Transverse colon (tissue), 4 donors: ENCODE measurements at regions not wholly inside any gene's neighbourhood (a gene's known extent, or its start where the extent isn't known, plus 50 kb on each side); places are given as distances from the start of the nearest gene placed in this dataset.
"Not testable (repeated sequence)": the region's sequence is repeated elsewhere in the genome, so short reads cannot be mapped to it uniquely, and the experiment has no call there.

Experiments
- DNase-seq: peaks from one replicate; pipeline ENCODE4 v3.0.0-alpha.2; 2019
- H3K27ac ChIP-seq, 4 donors: fragments of 200-600 bp; sonication (generic); 2 replicates each; pipeline ENCODE4 v1.5.1; 2016 to 2018; ENCODE audit warnings: inconsistent platforms in 4 of 4
- H3K27me3 ChIP-seq: fragments of 200-600 bp; sonication (generic); 2 replicates; pipeline ENCODE4 v1.5.1; 2017; ENCODE audit warnings: inconsistent platforms
- H3K36me3 ChIP-seq, 4 donors: fragments of 200-600 bp; sonication (generic); 2 replicates each; pipeline ENCODE4 v1.5.1; 2017 to 2019; ENCODE audit warnings: inconsistent platforms in 4 of 4
- H3K4me1 ChIP-seq, 4 donors: fragments of 200-600 bp; sonication (generic); 2 replicates each; pipeline ENCODE4 v1.5.1; 2017 to 2020; ENCODE audit warnings: inconsistent platforms in 4 of 4
- H3K4me3 ChIP-seq, 4 donors: fragments of 200-600 bp; sonication (generic); 1 replicate in 1 of 4; 2 replicates in 3 of 4; pipeline versions ENCODE4 v1.5.1 to v1.6.1; 2017 to 2019; ENCODE audit warnings: inconsistent platforms in 4 of 4
- H3K9me3 ChIP-seq, 2 donors: fragments of 200-600 bp; sonication (generic); 2 replicates each; pipeline ENCODE4 v1.5.1; 2017 to 2019; ENCODE audit warnings: inconsistent platforms in 2 of 2
- EP300 ChIP-seq: sonication (generic); formaldehyde crosslinking; IDR thresholded peaks from one replicate; pipeline ENCODE4 v1.6.1; 2017; ENCODE audit warnings: antibody characterized with exemption, low read depth
- POLR2A ChIP-seq: fragments of 450-650 bp; IDR thresholded peaks from one replicate; pipeline ENCODE4 v1.6.1; 2016; ENCODE audit warnings: antibody characterized with exemption, mild to moderate bottlenecking, moderate library complexity
- POLR2AphosphoS5 ChIP-seq, 3 donors: sonication (generic); formaldehyde crosslinking; IDR thresholded peaks; one replicate each; pipeline ENCODE4 v1.6.1; 2016; ENCODE audit warnings: antibody characterized with exemption in 3 of 3
- WGBS, 2 donors: methylation state at CpG; one replicate each; pipeline ENCODE4 v1.1.5; 2018; ENCODE audit warnings: low coverage in 1 of 2; 5-methylcytosine and 5-hydroxymethylcytosine counted together
- in situ Hi-C, 4 donors: fragments of 200-750 bp; cut with MboI; loops; one replicate each; pipeline versions ENCODE4 v1.15.0 to v1.15.1; 2017; ENCODE audit warnings: low sequenced_read_pairs in 3 of 4, low pct_ligation_motif_present in 1 of 4, low pct_unique_long_range_greater_than_20kb in 1 of 4
- intact Hi-C: fragments of 100-400 bp; cut with DNase I; formaldehyde crosslinking; loops from one replicate; pipeline ENCODE4 v1.15.1; 2023; ENCODE audit warnings: low total_unique reads
- TF ChIP-seq, protein P1 (sequence below), 5 experiments: fragments of 200-600 bp in 3 of 5; fragments of 450-650 bp in 2 of 5; sonication (generic) in 3 of 5; IDR thresholded peaks; 1 replicate in 2 of 5; 2 replicates in 3 of 5; pipeline ENCODE4 v1.5.1; 2016 to 2017; ENCODE audit warnings: antibody characterized with exemption in 5 of 5, inconsistent platforms in 3 of 5, mild to moderate bottlenecking in 2 of 5, moderate library complexity in 1 of 5

- H3K4me1 ChIP-seq, in situ Hi-C loops, H3K27me3 ChIP-seq, H3K27ac ChIP-seq, DNase-seq, H3K9me3 ChIP-seq, H3K36me3 ChIP-seq, intact Hi-C loops, H3K4me3 ChIP-seq: not testable (repeated sequence)
- 95% methylated on average over 33 of the region's 54 CpGs; no CpG with 5 or more reads in 1 of the 2 donors for WGBS, 2 donors
Observed at GRCh38 chr5:102154791-102155605, 141.1 kb downstream of the SLCO4C1 start.

DNA sequence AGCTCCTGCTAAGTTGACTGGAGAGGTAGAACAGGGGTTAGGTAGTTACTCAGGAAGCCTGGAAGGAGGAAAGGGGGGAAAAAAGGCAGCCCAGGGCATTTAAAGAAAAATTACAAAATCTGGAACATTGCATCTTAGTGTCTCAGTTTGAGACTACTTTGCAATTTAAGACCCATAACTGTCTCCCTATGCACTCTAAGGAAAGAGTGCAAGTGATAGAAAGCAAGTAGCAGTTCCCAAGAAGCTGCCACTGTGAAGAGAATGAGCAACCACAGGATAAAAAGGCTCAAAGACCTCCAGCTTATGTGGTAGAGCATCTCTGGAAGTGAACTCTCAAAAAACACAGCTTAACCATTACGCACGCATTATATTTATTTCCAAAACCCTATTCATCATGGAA lies 141.8 kb downstream of the SLCO4C1 start:
- intact Hi-C loops = no loop called here
- Histone ChIP-seq H3K27me3 (no peaks in the 10 kb centered on the region), H3K4me1 (peaks cover 0 to 9% (median 4%) of the 10 kb centered on the region in 4 donors), H3K36me3 (no peaks in the 10 kb centered on the region), H3K4me3 (no peak overlapping the region), H3K27ac (no peak overlapping the region), H3K9me3 (no peaks in the 10 kb centered on the region)
- no peak for TF ChIP-seq POLR2AphosphoS5 (IDR thresholded peaks at IDR 0.05)
- no peak for TF ChIP-seq EP300
- TF ChIP-seq POLR2A = no peak
- TF ChIP-seq, protein P1, sequence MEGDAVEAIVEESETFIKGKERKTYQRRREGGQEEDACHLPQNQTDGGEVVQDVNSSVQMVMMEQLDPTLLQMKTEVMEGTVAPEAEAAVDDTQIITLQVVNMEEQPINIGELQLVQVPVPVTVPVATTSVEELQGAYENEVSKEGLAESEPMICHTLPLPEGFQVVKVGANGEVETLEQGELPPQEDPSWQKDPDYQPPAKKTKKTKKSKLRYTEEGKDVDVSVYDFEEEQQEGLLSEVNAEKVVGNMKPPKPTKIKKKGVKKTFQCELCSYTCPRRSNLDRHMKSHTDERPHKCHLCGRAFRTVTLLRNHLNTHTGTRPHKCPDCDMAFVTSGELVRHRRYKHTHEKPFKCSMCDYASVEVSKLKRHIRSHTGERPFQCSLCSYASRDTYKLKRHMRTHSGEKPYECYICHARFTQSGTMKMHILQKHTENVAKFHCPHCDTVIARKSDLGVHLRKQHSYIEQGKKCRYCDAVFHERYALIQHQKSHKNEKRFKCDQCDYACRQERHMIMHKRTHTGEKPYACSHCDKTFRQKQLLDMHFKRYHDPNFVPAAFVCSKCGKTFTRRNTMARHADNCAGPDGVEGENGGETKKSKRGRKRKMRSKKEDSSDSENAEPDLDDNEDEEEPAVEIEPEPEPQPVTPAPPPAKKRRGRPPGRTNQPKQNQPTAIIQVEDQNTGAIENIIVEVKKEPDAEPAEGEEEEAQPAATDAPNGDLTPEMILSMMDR (IDR thresholded peaks at IDR 0.05) = no peak
- WGBS, 2 donors = 93 to 100% methylated on average over 2 of the region's 2 CpGs
- DNase-seq = no peak
- in situ Hi-C loops = no loop called here

GRCh38 chr5:102153003-102153759 lies 142.9 kb downstream of the SLCO4C1 start:
- DNase-seq = no peak
- Histone ChIP-seq H3K36me3 (no peaks in the 10 kb centered on the region), H3K4me3 (no peak overlapping the region), H3K27ac (peak overlapping the region in 3 of 4 donors; percentile 17 to 57 (median 41)), H3K4me1 (peaks cover 0 to 9% (median 4%) of the 10 kb centered on the region in 4 donors), H3K27me3 (no peaks in the 10 kb centered on the region), H3K9me3 (no peaks in the 10 kb centered on the region)
- in situ Hi-C loops = no loop called here
- TF ChIP-seq POLR2A = no peak
- TF ChIP-seq, protein P1 (IDR thresholded peaks at IDR 0.05) = peak; percentile 26 to 44 (median 43)
- TF ChIP-seq POLR2AphosphoS5 (IDR thresholded peaks at IDR 0.05) = no peak
- no peak for TF ChIP-seq EP300
- 28 to 35% methylated on average over 5 of the region's 5 CpGs for WGBS, 2 donors
- intact Hi-C loops = no loop called here

DNA sequence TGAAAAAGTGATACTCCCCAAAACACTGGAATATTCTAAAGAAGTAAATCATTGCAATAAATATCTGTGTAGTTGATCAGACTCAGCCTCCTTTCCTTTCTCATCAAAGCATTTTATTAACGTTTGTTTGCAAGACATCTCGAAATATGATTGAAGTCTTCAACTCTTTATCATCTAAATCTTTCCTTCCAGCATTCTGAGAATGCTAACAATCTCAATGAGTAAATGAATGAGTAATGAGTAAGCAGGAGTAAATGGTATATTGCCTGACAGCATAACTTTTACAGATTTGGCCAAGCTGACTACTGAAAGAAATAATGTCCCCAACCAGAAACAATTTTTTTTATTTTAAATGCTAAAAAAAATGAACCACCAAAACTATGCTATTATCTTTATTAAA lies 157.1 kb downstream of the SLCO4C1 start:
- in situ Hi-C loops (no loop called here), intact Hi-C loops (no loop called here)
- Histone ChIP-seq H3K27me3 (no peaks in the 10 kb centered on the region), H3K9me3 (no peaks in the 10 kb centered on the region), H3K27ac (no peak overlapping the region), H3K4me1 (no peaks in the 10 kb centered on the region), H3K4me3 (no peak overlapping the region), H3K36me3 (no peaks in the 10 kb centered on the region)
- WGBS, 2 donors = 44 to 76% methylated on average over 2 of the region's 2 CpGs
- DNase-seq = no peak
- TF ChIP-seq POLR2A (no peak), POLR2AphosphoS5 (IDR thresholded peaks at IDR 0.05) (no peak), EP300 (no peak)
- TF ChIP-seq, protein P1 (IDR thresholded peaks at IDR 0.05) = no peak
